GM12873 (cell line): ENCODE measurements at regions not wholly inside any gene's neighbourhood (a gene's known extent, or its start where the extent isn't known, plus 50 kb on each side); places are given as distances from the start of the nearest gene placed in this dataset.
A peak's percentile ranks its signal among the peaks of the same experiment; 100 is the strongest.

ENCODE experiments used
- TF ChIP-seq, protein P1 (sequence below): IDR thresholded peaks from 2 replicates; pipeline ENCODE4 v1.5.1; 2012; ENCODE audit warnings: low read depth, mild to moderate bottlenecking, moderate library complexity, low read length, control low read depth; ENCODE audit not compliant: insufficient read depth; ENCODE audit errors: missing control alignments

DNA sequence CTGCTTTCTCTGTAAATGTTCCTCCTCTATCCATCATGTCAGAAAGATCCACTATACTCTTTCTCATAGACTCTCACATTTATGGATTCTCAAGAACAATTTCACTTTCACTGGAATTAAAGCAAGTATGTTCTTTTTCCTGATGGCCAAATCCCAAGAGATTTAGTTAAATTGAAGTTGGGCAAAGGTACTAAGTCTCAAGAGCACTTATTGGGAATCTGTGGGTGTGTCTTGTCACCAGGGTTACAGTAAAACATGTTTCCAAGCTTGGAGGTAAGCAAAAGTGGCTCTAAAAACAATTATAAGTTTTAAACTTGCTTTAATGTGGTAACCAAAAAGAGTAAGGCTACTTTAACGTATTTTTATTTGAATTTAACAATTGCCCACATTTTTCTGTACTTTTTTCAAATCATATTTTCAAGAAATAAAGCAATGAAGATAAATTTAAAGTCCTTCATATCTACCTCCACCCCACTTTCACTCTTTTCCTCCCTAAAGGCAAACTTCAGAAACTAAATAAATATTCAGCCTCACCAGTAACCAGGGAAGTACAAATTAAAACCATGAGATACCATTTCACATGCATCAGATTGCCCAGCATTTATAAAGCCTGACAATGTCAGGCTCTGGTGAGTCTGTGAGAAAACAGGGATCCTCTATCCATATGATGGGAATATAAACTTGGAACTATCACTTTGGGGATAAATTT lies 387.4 kb downstream of the CETN3 start:
- TF ChIP-seq, protein P1, sequence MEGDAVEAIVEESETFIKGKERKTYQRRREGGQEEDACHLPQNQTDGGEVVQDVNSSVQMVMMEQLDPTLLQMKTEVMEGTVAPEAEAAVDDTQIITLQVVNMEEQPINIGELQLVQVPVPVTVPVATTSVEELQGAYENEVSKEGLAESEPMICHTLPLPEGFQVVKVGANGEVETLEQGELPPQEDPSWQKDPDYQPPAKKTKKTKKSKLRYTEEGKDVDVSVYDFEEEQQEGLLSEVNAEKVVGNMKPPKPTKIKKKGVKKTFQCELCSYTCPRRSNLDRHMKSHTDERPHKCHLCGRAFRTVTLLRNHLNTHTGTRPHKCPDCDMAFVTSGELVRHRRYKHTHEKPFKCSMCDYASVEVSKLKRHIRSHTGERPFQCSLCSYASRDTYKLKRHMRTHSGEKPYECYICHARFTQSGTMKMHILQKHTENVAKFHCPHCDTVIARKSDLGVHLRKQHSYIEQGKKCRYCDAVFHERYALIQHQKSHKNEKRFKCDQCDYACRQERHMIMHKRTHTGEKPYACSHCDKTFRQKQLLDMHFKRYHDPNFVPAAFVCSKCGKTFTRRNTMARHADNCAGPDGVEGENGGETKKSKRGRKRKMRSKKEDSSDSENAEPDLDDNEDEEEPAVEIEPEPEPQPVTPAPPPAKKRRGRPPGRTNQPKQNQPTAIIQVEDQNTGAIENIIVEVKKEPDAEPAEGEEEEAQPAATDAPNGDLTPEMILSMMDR, result no peak

DNA sequence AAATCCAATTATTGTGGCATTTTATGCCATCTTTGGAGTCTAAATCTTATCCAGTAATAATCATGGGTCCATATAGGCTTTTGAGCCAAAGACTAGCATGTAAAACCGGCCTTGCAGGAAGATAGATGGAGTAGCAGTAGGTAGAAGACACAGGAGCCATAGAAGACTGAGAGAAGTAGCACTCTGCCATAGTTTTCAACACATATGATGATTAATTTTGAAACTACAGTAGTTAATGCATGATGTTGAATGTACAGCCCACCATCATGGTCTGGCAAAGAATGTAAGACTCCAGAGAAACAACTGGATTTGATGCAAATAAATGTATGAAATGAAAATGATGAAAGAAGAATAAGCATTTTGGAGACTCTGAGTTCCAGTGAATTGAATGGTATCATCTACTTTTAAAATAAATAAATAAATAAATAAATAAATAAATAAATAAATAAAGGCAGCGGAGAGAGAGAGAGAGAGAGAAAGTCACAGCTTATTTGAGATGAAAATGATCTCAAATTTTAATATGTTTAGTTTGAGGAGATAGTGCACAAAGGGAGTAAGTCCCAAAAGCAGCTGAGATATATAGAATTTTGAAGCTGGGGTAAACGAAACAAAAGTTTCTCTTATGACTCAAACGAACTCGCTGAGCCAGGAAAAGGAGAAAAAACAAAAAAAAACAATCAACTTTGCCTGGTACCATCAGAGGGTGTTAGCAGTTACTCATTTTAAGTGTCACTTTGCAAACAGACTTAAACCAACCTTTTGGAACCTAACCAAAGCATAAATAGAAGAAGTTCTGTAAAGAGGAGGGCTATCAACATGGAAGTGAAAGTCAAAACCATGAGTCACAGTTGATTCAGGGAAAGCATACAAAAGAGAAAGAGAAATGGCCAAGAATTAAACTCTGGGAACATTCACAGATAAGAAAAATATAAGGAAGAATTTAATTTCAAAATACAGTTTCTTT lies 388.7 kb downstream of the CETN3 start:
- TF ChIP-seq, protein P1, result no peak

DNA sequence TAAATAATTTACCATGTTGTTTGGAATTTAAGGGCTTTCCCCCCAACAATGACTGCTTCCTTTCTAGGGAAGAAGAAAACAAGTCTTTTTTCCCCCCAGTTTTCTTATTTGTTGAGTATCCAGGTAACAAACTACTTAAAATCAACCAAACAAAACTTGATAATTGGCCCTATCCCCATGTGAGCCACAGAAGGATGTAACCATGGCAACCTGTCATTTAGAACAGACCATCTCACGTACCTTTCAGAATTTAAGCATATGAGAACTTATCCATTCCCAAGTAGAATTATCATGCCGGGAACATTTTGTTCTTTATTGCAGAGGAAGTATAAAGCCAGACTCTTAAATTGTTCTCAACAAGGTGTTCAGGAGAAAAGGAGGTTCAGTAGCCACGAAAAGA lies 392.3 kb downstream of the CETN3 start:
- TF ChIP-seq, protein P1, result no peak

DNA sequence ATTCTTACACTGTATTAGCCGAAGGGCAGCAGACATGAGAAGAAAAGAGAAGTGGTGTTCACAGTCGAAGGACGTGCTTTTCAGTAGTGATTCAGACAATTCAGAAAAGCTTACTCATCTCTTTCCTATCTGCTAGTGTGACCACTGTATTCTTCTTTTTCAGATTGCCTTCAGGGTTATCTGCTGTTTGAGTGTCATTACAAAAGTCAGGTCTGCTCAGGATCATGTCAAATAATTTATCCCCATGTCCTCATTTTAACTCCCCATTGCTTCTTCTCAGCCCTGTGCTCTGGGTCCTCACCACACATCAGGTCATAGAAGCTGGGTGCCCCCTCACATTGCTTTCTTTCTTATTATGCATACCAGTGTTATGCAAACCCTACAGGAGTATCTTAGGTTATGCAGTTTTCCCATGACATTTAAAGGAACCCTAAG lies 394.0 kb downstream of the CETN3 start:
- TF ChIP-seq, protein P1, result no peak

DNA sequence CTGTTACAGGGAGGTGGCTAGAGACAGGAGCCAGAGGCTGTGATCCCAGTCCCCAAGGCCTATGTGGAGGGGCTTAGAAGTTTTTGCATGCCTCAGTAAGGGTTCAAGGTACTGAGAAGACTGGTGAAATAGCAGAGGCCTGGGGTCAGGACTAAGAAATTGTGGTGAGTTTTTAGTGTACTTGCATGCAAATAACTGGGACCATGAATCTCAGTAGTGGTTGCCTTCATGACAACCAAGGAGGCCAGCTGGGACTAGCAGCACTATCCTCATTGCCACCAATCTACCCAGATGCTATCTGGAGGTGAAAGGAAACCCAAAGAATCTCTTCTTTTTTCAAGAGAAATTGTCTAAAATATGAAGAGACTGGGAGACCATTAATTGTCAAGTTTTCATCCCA lies 395.1 kb downstream of the CETN3 start:
- TF ChIP-seq, protein P1, result no peak

DNA sequence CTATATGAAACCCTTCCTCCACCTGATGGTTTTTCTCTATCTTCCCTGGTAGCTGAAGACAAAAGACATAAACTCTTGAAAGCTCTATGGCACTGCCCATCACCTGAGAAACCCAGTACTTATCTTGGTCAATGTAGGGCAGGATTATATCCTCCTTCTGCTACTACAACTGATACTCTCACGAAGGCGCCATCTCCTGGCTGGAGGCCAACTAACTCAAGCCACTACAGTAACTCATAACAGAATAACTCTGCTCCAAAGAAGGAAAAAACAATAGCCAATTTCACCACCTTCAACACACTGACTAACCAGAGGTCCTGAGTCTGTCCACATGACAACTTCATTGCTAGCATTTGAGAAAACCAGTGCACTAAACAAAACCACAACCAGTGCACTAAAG lies 409.2 kb downstream of the CETN3 start:
- TF ChIP-seq, protein P1, result peak; percentile 26

DNA sequence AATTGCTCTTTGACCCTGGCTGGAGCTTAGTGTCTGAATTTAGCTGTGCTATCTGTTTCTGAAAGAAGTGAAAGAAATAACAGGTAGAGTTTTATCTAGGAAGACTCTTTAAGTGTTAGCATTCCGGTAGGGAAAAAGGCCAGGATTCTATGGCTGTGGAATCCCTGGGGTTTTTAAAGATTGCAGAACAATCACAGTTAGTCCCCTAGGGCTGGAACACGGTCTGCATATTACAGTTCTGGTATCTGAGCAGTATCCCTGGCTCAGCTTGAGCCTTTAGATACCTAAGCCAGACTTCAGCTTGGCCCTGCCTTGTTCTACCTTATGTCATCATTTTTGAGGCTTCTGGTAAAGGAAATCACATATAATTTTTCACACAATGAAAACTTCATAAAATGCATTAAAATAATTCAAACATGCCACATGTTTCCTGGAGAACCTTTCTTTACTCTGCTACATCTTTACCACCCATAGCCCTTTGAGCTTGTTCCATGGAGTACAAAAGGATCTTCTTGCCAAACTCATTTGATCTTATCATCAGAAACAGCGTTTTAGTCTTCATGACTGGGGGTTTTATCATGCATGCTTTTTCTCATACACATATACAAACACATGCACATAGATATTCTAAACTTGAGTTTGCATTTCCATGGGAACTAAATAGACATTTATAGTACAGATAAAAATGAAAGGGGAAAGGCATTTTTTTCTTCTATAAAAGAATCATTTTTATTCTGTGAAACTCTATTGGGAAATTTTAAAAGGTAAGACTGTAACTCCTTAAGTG lies 410.8 kb downstream of the CETN3 start:
- TF ChIP-seq, protein P1, result no peak
